ENCODE measurements at regions not wholly inside any gene's neighbourhood (a gene's known extent, or its start where the extent isn't known, plus 50 kb on each side); places are given as distances from the start of the nearest gene placed in this dataset.

DNA sequence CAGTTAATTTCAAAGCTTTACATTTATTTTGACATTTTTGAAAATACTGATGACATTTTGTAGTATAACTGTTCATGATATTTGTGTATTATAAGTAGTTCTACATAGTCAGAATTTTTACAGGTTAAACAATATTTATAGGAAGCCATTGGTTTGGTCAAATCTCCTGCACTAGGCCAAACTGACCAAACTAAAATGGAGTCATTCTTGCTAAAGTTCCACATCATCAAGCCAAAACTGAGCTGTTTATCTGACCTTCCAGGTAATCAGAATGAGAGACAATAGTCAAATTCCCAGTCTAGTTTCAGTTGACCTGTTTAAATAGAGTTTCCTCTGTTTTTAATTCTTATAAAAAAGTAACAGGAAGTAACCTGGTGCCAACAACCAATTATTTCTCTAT is 253.3 kb upstream of the RGS18 start:
- Mint-ChIP-seq H3K9me3 (ENCODE audit: low read depth) (peaks cover 12% of the 10 kb centered on the region), H3K27ac (no peak overlapping the region), H3K27me3 (no peaks in the 10 kb centered on the region), H3K4me1 (ENCODE audit: low read depth) (no peaks in the 10 kb centered on the region), H3K4me3 (ENCODE audit: low read depth) (no peak overlapping the region), H3K36me3 (ENCODE audit: insufficient read depth) (no peaks in the 10 kb centered on the region)
- TF ChIP-seq, protein P1, sequence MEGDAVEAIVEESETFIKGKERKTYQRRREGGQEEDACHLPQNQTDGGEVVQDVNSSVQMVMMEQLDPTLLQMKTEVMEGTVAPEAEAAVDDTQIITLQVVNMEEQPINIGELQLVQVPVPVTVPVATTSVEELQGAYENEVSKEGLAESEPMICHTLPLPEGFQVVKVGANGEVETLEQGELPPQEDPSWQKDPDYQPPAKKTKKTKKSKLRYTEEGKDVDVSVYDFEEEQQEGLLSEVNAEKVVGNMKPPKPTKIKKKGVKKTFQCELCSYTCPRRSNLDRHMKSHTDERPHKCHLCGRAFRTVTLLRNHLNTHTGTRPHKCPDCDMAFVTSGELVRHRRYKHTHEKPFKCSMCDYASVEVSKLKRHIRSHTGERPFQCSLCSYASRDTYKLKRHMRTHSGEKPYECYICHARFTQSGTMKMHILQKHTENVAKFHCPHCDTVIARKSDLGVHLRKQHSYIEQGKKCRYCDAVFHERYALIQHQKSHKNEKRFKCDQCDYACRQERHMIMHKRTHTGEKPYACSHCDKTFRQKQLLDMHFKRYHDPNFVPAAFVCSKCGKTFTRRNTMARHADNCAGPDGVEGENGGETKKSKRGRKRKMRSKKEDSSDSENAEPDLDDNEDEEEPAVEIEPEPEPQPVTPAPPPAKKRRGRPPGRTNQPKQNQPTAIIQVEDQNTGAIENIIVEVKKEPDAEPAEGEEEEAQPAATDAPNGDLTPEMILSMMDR (IDR thresholded peaks at IDR 0.05; ENCODE audit: unreplicated experiment) = no peak
- DNase-seq (ENCODE audit: low spot score, unreplicated experiment) = no peak

DNA sequence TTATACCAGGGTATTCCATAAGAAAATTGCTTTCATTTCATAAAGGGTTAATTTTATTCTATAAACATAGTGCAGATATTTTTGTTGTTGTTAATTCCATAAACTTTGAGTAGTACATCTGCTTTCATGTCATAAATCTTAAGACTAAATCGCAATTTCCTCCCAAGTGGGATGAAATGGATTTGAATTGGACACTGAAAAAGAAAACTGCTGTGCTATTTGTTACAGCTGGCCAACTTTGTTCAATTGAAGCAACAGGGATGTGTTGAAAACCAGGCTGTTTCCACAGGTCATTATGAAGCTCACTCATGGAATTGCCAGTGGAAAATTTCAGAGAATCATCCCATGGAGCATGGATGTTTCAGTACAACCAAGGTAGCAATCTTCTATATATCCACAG is 252.5 kb upstream of the RGS18 start:
- Mint-ChIP-seq H3K4me1 (ENCODE audit: low read depth) (no peaks in the 10 kb centered on the region), H3K4me3 (ENCODE audit: low read depth) (no peak overlapping the region), H3K27ac (no peak overlapping the region), H3K27me3 (no peaks in the 10 kb centered on the region), H3K9me3 (ENCODE audit: low read depth) (peaks cover 16% of the 10 kb centered on the region), H3K36me3 (ENCODE audit: insufficient read depth) (no peaks in the 10 kb centered on the region)
- TF ChIP-seq, protein P1 (IDR thresholded peaks at IDR 0.05; ENCODE audit: unreplicated experiment) = no peak
- no peak for DNase-seq (ENCODE audit: low spot score, unreplicated experiment)

DNA sequence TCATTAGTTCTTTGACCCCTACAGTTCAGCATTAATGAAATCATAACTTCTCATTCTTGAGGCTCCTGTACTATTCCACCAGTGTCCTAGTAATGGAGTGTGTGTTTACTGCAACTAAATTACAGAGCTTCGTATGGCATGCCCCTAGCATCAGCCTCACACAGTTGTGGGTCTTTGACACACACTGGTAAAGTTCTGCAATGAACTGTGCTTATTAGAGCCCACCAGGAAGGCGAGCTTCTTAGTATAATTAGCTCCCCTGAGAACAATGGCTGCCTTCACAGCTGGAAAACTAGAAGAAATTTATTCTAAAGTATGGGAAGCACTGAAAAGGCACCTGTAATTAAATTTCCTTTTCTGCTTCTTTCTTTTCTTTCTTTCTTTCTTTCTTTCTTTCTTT is 251.1 kb upstream of the RGS18 start:
- TF ChIP-seq, protein P1 (IDR thresholded peaks at IDR 0.05; ENCODE audit: unreplicated experiment) = no peak
- Mint-ChIP-seq H3K27me3 (no peaks in the 10 kb centered on the region), H3K27ac (no peak overlapping the region), H3K4me3 (ENCODE audit: low read depth) (no peak overlapping the region), H3K4me1 (ENCODE audit: low read depth) (no peaks in the 10 kb centered on the region), H3K9me3 (ENCODE audit: low read depth) (peaks cover 22% of the 10 kb centered on the region), H3K36me3 (ENCODE audit: insufficient read depth) (no peaks in the 10 kb centered on the region)
- DNase-seq (ENCODE audit: low spot score, unreplicated experiment) = no peak

DNA sequence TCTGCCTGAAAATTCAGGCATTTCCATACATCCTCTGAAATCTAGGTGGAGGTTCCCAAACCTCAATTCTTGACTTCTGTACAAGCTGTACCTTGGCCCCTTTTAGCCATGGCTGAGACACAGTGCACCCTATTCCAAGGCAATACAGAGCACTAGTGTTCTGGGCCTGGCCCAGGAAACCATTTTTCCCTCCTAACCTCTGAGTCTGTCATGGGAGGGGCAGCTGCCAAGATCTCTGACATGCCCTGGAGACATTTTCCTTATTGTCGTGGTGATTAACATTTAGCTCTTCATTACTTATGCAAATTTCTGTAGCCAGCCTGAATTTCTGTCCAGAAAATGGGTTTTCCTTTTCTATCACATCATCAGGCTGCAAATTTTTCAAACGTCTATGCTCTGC is 248.0 kb upstream of the RGS18 start:
- TF ChIP-seq, protein P1 (IDR thresholded peaks at IDR 0.05; ENCODE audit: unreplicated experiment) = no peak

DNA sequence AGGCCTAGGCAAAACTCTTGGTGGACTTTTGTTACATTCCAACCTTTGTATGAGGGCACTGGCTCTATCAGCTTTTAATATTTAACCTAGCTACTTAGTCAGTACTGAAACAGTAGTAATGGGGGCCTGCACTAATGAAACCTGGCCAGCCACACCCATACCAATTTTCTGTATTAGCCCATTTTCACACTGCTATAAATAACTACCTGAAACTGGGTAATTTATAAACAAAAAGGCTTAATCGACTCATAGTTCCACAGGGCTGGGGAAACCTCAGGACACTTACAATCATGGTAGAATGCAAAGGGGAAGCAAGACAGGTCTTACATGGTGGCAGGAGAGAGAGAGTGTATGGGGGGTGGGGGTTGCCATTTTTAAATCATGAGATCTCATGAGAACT is 245.7 kb upstream of the RGS18 start:
- DNase-seq (ENCODE audit: low spot score, unreplicated experiment) = no peak
- Mint-ChIP-seq H3K27ac (no peak overlapping the region), H3K9me3 (ENCODE audit: low read depth) (peaks cover 22% of the 10 kb centered on the region), H3K4me3 (ENCODE audit: low read depth) (no peak overlapping the region), H3K27me3 (no peaks in the 10 kb centered on the region), H3K4me1 (ENCODE audit: low read depth) (peaks cover 1% of the 10 kb centered on the region), H3K36me3 (ENCODE audit: insufficient read depth) (no peaks in the 10 kb centered on the region)
- TF ChIP-seq, protein P1 (IDR thresholded peaks at IDR 0.05; ENCODE audit: unreplicated experiment) = no peak

More for the DNA sequence above, 248.0 kb upstream of the RGS18 start:
- Mint-ChIP-seq H3K4me3 (ENCODE audit: low read depth) (no peak overlapping the region), H3K9me3 (ENCODE audit: low read depth) (peaks cover 22% of the 10 kb centered on the region), H3K27me3 (no peaks in the 10 kb centered on the region), H3K4me1 (ENCODE audit: low read depth) (peaks cover 1% of the 10 kb centered on the region), H3K27ac (no peak overlapping the region), H3K36me3 (ENCODE audit: insufficient read depth) (no peaks in the 10 kb centered on the region)
- DNase-seq (ENCODE audit: low spot score, unreplicated experiment) = no peak

Data from progenitor cell of endocrine pancreas (in vitro differentiated cells).